Body of pancreas (tissue), 4 donors: ENCODE measurements at regions not wholly inside any gene's neighbourhood (a gene's known extent, or its start where the extent isn't known, plus 50 kb on each side); places are given as distances from the start of the nearest gene placed in this dataset.

Experiments
- POLR2A ChIP-seq, 3 donors: fragments of 450-650 bp; IDR thresholded peaks; one replicate each; pipeline ENCODE4 v1.6.1; 2016; ENCODE audit warnings: antibody characterized with exemption in 3 of 3, mild to moderate bottlenecking in 2 of 3
- TF ChIP-seq, protein P1 (sequence below), 7 experiments: fragments of 450-650 bp in 4 of 7; fragments of 200-600 bp in 3 of 7; sonication (generic) in 3 of 7; IDR thresholded peaks; one replicate each; pipeline ENCODE4 v1.5.1; 2016 to 2019; ENCODE audit warnings: antibody characterized with exemption in 7 of 7

DNA sequence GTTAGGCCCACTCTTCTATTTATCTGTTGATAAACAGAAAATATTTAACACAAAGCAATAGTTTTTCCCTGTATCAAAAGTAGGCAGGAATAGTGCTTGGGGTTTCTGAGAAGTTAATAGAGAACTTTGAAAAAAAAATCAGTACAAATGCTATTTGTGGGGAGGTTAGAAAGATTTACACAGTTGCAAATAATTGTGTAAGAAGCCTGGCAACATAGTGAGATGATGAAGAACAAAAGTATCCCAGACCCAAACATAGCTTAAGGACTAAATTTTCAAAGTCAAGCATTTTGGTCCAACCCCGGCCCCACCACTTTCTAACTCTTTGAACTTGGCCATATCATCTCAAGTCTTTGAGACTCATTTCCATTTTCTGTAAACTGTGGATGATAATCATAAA is 687.5 kb upstream of the TMEM132C start:
- TF ChIP-seq, protein P1, sequence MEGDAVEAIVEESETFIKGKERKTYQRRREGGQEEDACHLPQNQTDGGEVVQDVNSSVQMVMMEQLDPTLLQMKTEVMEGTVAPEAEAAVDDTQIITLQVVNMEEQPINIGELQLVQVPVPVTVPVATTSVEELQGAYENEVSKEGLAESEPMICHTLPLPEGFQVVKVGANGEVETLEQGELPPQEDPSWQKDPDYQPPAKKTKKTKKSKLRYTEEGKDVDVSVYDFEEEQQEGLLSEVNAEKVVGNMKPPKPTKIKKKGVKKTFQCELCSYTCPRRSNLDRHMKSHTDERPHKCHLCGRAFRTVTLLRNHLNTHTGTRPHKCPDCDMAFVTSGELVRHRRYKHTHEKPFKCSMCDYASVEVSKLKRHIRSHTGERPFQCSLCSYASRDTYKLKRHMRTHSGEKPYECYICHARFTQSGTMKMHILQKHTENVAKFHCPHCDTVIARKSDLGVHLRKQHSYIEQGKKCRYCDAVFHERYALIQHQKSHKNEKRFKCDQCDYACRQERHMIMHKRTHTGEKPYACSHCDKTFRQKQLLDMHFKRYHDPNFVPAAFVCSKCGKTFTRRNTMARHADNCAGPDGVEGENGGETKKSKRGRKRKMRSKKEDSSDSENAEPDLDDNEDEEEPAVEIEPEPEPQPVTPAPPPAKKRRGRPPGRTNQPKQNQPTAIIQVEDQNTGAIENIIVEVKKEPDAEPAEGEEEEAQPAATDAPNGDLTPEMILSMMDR (IDR thresholded peaks at IDR 0.05): no peak
- no peak for TF ChIP-seq POLR2A (IDR thresholded peaks at IDR 0.05)
